ENCODE measurements at regions not wholly inside any gene's neighbourhood (a gene's known extent, or its start where the extent isn't known, plus 50 kb on each side); places are given as distances from the start of the nearest gene placed in this dataset.

DNA sequence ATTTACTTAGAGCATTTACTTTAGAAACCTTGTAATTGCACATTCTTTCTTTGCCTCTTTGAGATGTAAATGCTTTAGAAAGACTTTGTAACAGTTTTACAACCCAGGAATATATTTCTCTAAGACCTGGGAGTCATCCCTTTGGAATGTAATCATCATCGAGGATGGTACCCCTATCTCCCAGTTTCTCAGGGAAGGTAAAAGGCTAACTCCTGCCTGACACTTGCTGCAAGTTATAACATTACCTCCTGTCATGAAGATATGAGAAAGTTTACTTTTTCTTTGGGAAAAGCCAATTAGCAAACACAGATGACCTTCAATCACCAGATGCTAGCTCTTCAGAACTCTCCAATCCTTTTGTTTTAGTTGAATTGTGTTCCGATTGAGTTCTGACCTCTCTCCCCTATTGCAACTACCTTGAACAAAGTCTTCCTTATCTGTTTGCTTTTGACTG is 420.3 kb upstream of the FSIP2 start:
- Histone ChIP-seq H4K20me1 (ENCODE audit: insufficient read depth, low read length) (no peaks in the 10 kb centered on the region), H3K9me3 (replicated peaks in 1 of 2; ENCODE audit: control insufficient read depth in 1 of 2, insufficient read depth in 1 of 2, low read length in 2 of 2) (no peaks in the 10 kb centered on the region), H3K4me3 (replicated peaks in 1 of 3; ENCODE audit: low read depth in 2 of 3, low read length in 3 of 3) (no peak overlapping the region), H3K27me3 (ENCODE audit: control insufficient read depth in 2 of 2, insufficient read depth in 2 of 2, low read length in 2 of 2) (no peaks in the 10 kb centered on the region), H3K4me1 (ENCODE audit: control insufficient read depth in 1 of 2, insufficient read depth in 2 of 2, low read length in 2 of 2) (no peaks in the 10 kb centered on the region), H3K79me2 (ENCODE audit: insufficient read depth, low read length) (no peaks in the 10 kb centered on the region), H3K36me3 (replicated peaks in 1 of 2; ENCODE audit: control insufficient read depth in 1 of 2, insufficient read depth in 2 of 2, low read length in 2 of 2) (no peaks in the 10 kb centered on the region), H3K9ac (ENCODE audit: insufficient read depth, low read length, poor library complexity, severe bottlenecking) (no peak overlapping the region), H3K4me2 (replicated peaks; ENCODE audit: extremely low read depth, low read length, poor library complexity, severe bottlenecking) (no peak overlapping the region), H3K27ac (ENCODE audit: low read depth in 1 of 2, low read length in 2 of 2) (no peak overlapping the region), H2AFZ (ENCODE audit: insufficient read depth, low read depth, low read length, poor library complexity, severe bottlenecking) (no peak overlapping the region)
- TF ChIP-seq, protein P1, sequence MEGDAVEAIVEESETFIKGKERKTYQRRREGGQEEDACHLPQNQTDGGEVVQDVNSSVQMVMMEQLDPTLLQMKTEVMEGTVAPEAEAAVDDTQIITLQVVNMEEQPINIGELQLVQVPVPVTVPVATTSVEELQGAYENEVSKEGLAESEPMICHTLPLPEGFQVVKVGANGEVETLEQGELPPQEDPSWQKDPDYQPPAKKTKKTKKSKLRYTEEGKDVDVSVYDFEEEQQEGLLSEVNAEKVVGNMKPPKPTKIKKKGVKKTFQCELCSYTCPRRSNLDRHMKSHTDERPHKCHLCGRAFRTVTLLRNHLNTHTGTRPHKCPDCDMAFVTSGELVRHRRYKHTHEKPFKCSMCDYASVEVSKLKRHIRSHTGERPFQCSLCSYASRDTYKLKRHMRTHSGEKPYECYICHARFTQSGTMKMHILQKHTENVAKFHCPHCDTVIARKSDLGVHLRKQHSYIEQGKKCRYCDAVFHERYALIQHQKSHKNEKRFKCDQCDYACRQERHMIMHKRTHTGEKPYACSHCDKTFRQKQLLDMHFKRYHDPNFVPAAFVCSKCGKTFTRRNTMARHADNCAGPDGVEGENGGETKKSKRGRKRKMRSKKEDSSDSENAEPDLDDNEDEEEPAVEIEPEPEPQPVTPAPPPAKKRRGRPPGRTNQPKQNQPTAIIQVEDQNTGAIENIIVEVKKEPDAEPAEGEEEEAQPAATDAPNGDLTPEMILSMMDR (IDR thresholded peaks at IDR 0.05): no peak
- intact Hi-C loops (cut with micrococcal nuclease): no loop called here
- Mint-ChIP-seq H3K27ac (no peak overlapping the region), H3K4me1 (no peaks in the 10 kb centered on the region), H3K4me3 (no peak overlapping the region), H3K27me3 (ENCODE audit: low read depth in 3 of 3) (no peaks in the 10 kb centered on the region), H3K36me3 (no peaks in the 10 kb centered on the region), H3K9me3 (peaks cover 0 to 4% (median 1%) of the 10 kb centered on the region in 7 donors)
- WGBS (ENCODE audit: insufficient coverage): no CpG with 5 or more reads among the region's 2 CpGs
- DNase-seq: no peak

DNA sequence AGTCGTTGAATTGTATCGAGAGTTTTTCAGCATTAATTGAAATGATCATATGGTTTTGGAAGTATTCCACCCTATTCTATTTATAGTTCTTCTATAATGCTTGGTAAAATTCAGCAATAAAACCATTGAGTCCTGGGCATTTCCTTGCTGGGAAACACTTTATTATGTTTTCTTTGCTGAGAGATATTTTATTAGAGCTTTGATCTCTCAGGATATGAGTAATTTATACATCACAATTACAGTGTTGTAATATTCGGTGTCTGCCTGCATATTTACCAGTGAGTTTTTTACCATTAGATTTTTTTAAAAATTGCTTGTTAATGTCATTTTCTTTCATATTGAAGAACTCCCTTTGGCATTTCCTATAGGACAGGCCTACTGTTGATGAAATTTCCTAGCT is 402.7 kb upstream of the FSIP2 start:
- Histone ChIP-seq H3K9me3 (replicated peaks in 1 of 2; ENCODE audit: control insufficient read depth in 1 of 2, insufficient read depth in 1 of 2, low read length in 2 of 2) (peaks cover 23 to 24% of the 10 kb centered on the region in 2 donors), H3K4me1 (ENCODE audit: control insufficient read depth in 1 of 2, insufficient read depth in 2 of 2, low read length in 2 of 2) (no peaks in the 10 kb centered on the region), H3K27me3 (ENCODE audit: control insufficient read depth in 2 of 2, insufficient read depth in 2 of 2, low read length in 2 of 2) (no peaks in the 10 kb centered on the region), H3K27ac (ENCODE audit: low read depth in 1 of 2, low read length in 2 of 2) (no peak overlapping the region), H3K36me3 (replicated peaks in 1 of 2; ENCODE audit: control insufficient read depth in 1 of 2, insufficient read depth in 2 of 2, low read length in 2 of 2) (no peaks in the 10 kb centered on the region), H3K79me2 (ENCODE audit: insufficient read depth, low read length) (no peaks in the 10 kb centered on the region), H3K4me2 (replicated peaks; ENCODE audit: extremely low read depth, low read length, poor library complexity, severe bottlenecking) (no peak overlapping the region), H3K4me3 (replicated peaks in 1 of 3; ENCODE audit: low read depth in 2 of 3, low read length in 3 of 3) (no peak overlapping the region), H4K20me1 (ENCODE audit: insufficient read depth, low read length) (no peaks in the 10 kb centered on the region), H3K9ac (ENCODE audit: insufficient read depth, low read length, poor library complexity, severe bottlenecking) (no peak overlapping the region), H2AFZ (ENCODE audit: insufficient read depth, low read depth, low read length, poor library complexity, severe bottlenecking) (no peak overlapping the region)
- intact Hi-C loops (cut with micrococcal nuclease): no loop called here
- no peaks in the 10 kb centered on the region for H3K27me3 Mint-ChIP-seq (ENCODE audit: low read depth in 3 of 3)
- H3K9me3 Mint-ChIP-seq: peaks cover 6 to 20% (median 7%) of the 10 kb centered on the region in 7 donors
- H3K4me3 Mint-ChIP-seq: no peak overlapping the region
- TF ChIP-seq, protein P1 (IDR thresholded peaks at IDR 0.05): no peak
- no peaks in the 10 kb centered on the region for H3K4me1 Mint-ChIP-seq
- no CpG with 5 or more reads among the region's 3 CpGs for WGBS (ENCODE audit: insufficient coverage)
- no peak for DNase-seq
- H3K36me3 Mint-ChIP-seq: no peaks in the 10 kb centered on the region
- no peak overlapping the region for H3K27ac Mint-ChIP-seq
